ENCODE measurements at regions not wholly inside any gene's neighbourhood (a gene's known extent, or its start where the extent isn't known, plus 50 kb on each side); places are given as distances from the start of the nearest gene placed in this dataset.
"Not testable (repeated sequence)": the region's sequence is repeated elsewhere in the genome, so short reads cannot be mapped to it uniquely, and the experiment has no call there.

- DNase-seq (ENCODE audit: low spot score), result no peak
- in situ Hi-C loops (cut with HindIII; ENCODE audit: low sequenced_read_pairs), result no loop called here
Measured at GRCh38 chr16:51996516-51996915, 550.4 kb downstream of the TOX3 start.

GRCh38 chr16:51994597-51994996, 552.3 kb downstream of the TOX3 start:
- in situ Hi-C loops (cut with HindIII; ENCODE audit: low sequenced_read_pairs), result no loop called here
- no peak for DNase-seq (ENCODE audit: low spot score)

GRCh38 chr16:51989637-51990230, 557.2 kb downstream of the TOX3 start:
- in situ Hi-C loops (cut with HindIII; ENCODE audit: low sequenced_read_pairs), result no loop called here
- DNase-seq (ENCODE audit: low spot score), result no peak

- no peak for DNase-seq (ENCODE audit: low spot score)
- in situ Hi-C loops (cut with HindIII; ENCODE audit: low sequenced_read_pairs), result no loop called here
Measured at GRCh38 chr16:51988977-51989376, 558.0 kb downstream of the TOX3 start.

- DNase-seq (ENCODE audit: low spot score), result no peak
- in situ Hi-C loops (cut with HindIII; ENCODE audit: low sequenced_read_pairs), result no loop called here
Measured at GRCh38 chr16:51987519-51987918, 559.4 kb downstream of the TOX3 start.

GRCh38 chr16:51986717-51987116, 560.2 kb downstream of the TOX3 start:
- in situ Hi-C loops (cut with HindIII; ENCODE audit: low sequenced_read_pairs), result no loop called here

GRCh38 chr16:51986301-51986700, 560.6 kb downstream of the TOX3 start:
- no peak for DNase-seq (ENCODE audit: low spot score)
- in situ Hi-C loops (cut with HindIII; ENCODE audit: low sequenced_read_pairs), result no loop called here

More at GRCh38 chr16:51986717-51987116, 560.2 kb downstream of the TOX3 start:
- DNase-seq (ENCODE audit: low spot score), result no peak

GRCh38 chr16:51985126-51985525, 561.8 kb downstream of the TOX3 start:
- DNase-seq (ENCODE audit: low spot score), result no peak
- in situ Hi-C loops (cut with HindIII; ENCODE audit: low sequenced_read_pairs), result no loop called here

GRCh38 chr16:51984395-51984794, 562.5 kb downstream of the TOX3 start:
- in situ Hi-C loops (cut with HindIII; ENCODE audit: low sequenced_read_pairs), result no loop called here
- no peak for DNase-seq (ENCODE audit: low spot score)

- in situ Hi-C loops (cut with HindIII; ENCODE audit: low sequenced_read_pairs), result no loop called here
- peak; percentile 56 for DNase-seq (ENCODE audit: low spot score)
Measured at GRCh38 chr16:51982715-51983680, 563.9 kb downstream of the TOX3 start.

GRCh38 chr16:51981725-51982124, 565.2 kb downstream of the TOX3 start:
- no peak for DNase-seq (ENCODE audit: low spot score)
- in situ Hi-C loops (cut with HindIII; ENCODE audit: low sequenced_read_pairs), result no loop called here

- DNase-seq (ENCODE audit: low spot score); in situ Hi-C loops (cut with HindIII; ENCODE audit: low sequenced_read_pairs): not testable (repeated sequence)
Measured at GRCh38 chr16:51977506-51977905, 569.4 kb downstream of the TOX3 start.

GRCh38 chr16:51971184-51971583, 575.8 kb downstream of the TOX3 start:
- in situ Hi-C loops (cut with HindIII; ENCODE audit: low sequenced_read_pairs), result no loop called here
- no peak for DNase-seq (ENCODE audit: low spot score)

- no peak for DNase-seq (ENCODE audit: low spot score)
Measured at GRCh38 chr16:51968749-51969148, 578.2 kb downstream of the TOX3 start.

GRCh38 chr16:51967646-51968045, 579.3 kb downstream of the TOX3 start:
- no peak for DNase-seq (ENCODE audit: low spot score)
- in situ Hi-C loops (cut with HindIII; ENCODE audit: low sequenced_read_pairs), result no loop called here

More at GRCh38 chr16:51968749-51969148, 578.2 kb downstream of the TOX3 start:
- in situ Hi-C loops (cut with HindIII; ENCODE audit: low sequenced_read_pairs), result no loop called here

GRCh38 chr16:51960931-51961330, 586.0 kb downstream of the TOX3 start:
- in situ Hi-C loops (cut with HindIII; ENCODE audit: low sequenced_read_pairs), result no loop called here
- DNase-seq (ENCODE audit: low spot score), result no peak

- no peak for DNase-seq (ENCODE audit: low spot score)
- in situ Hi-C loops (cut with HindIII; ENCODE audit: low sequenced_read_pairs), result no loop called here
Measured at GRCh38 chr16:51953286-51953985, 593.5 kb downstream of the TOX3 start.

GRCh38 chr16:51952500-51952899, 594.4 kb downstream of the TOX3 start:
- DNase-seq (ENCODE audit: low spot score), result no peak
- in situ Hi-C loops (cut with HindIII; ENCODE audit: low sequenced_read_pairs), result no loop called here

- DNase-seq (ENCODE audit: low spot score), result no peak
- in situ Hi-C loops (cut with HindIII; ENCODE audit: low sequenced_read_pairs), result no loop called here
Measured at GRCh38 chr16:51951668-51952298, 595.2 kb downstream of the TOX3 start.
